ENCODE measurements at regions not wholly inside any gene's neighbourhood (a gene's known extent, or its start where the extent isn't known, plus 50 kb on each side); places are given as distances from the start of the nearest gene placed in this dataset.

- TF ChIP-seq CTCF (IDR thresholded peaks at IDR 0.05) (no peak), POLR2A (IDR thresholded peaks at IDR 0.05) (no peak)
These were observed 117.6 kb upstream of the CTTNBP2 start for GRCh38 chr7:117990834-117991233.
